Natural killer cell (primary cell): ENCODE measurements at regions not wholly inside any gene's neighbourhood (a gene's known extent, or its start where the extent isn't known, plus 50 kb on each side); places are given as distances from the start of the nearest gene placed in this dataset.
A peak's percentile ranks its signal among the peaks of the same experiment; 100 is the strongest.

Experiments used
- ATAC-seq, 3 donors: fragments of 150-1000 bp in 2 of 3; fragments of 200-7000 bp in 1 of 3; cut with Tn5 transposase; 1 replicate in 1 of 3; 2 replicates in 2 of 3; pipeline ENCODE4 v1.10.0; 2021; ENCODE audit warnings: mild to moderate bottlenecking in 2 of 3, moderate library complexity in 2 of 3
- DNase-seq, 2 donors: peaks; one replicate each; pipeline versions ENCODE4 v3.0.0 to v3.0.0-alpha.2; 2013 to 2021; ENCODE audit warnings: mixed read lengths in 1 of 2
- H3K27ac ChIP-seq: one replicate; pipeline ENCODE4 v1.5.1; 2013; ENCODE audit warnings: mild to moderate bottlenecking, low read length
- H3K27me3 ChIP-seq: one replicate; pipeline ENCODE4 v1.6.1; 2013; ENCODE audit warnings: low read length; ENCODE audit not compliant: control insufficient read depth, insufficient read depth
- H3K36me3 ChIP-seq: one replicate; pipeline ENCODE4 v1.6.1; 2013; ENCODE audit warnings: low read length; ENCODE audit not compliant: control insufficient read depth, insufficient read depth
- H3K4me1 ChIP-seq: one replicate; pipeline ENCODE4 v1.6.1; 2013; ENCODE audit warnings: low read length; ENCODE audit not compliant: control insufficient read depth, insufficient read depth
- H3K4me3 ChIP-seq: one replicate; pipeline ENCODE4 v1.5.1; 2013; ENCODE audit warnings: low read length
- H3K9me3 ChIP-seq: one replicate; pipeline ENCODE4 v1.6.1; 2013; ENCODE audit warnings: low read length; ENCODE audit not compliant: control insufficient read depth, insufficient read depth
- H3K27ac Mint-ChIP-seq, 2 donors: one replicate each; pipeline ENCODE4 v1.8.0; 2022; ENCODE audit warnings: mild to moderate bottlenecking in 2 of 2, mixed read lengths in 2 of 2, moderate library complexity in 1 of 2
- H3K27me3 Mint-ChIP-seq, 2 donors: one replicate each; pipeline ENCODE4 v1.8.0; 2022; ENCODE audit warnings: low read depth in 2 of 2, mixed read lengths in 2 of 2
- H3K36me3 Mint-ChIP-seq: one replicate; pipeline ENCODE4 v1.8.0; 2022; ENCODE audit warnings: mixed read lengths
- H3K4me1 Mint-ChIP-seq, 2 donors: one replicate each; pipeline ENCODE4 v1.8.0; 2022; ENCODE audit warnings: mixed read lengths in 2 of 2
- H3K4me3 Mint-ChIP-seq: one replicate; pipeline ENCODE4 v1.8.0; 2022; ENCODE audit warnings: mild to moderate bottlenecking, moderate library complexity, mixed read lengths
- H3K9me3 Mint-ChIP-seq, 2 donors: one replicate each; pipeline ENCODE4 v1.8.0; 2022; ENCODE audit warnings: mixed read lengths in 2 of 2
- WGBS: methylation state at CpG from one replicate; pipeline ENCODE4 v1.1.7; 2013; ENCODE audit warnings: missing lambda C conversion rate; ENCODE audit not compliant: insufficient coverage; 5-methylcytosine and 5-hydroxymethylcytosine counted together
- intact Hi-C: fragments of 100-400 bp; cut with micrococcal nuclease; formaldehyde crosslinking; loops from one replicate; pipeline ENCODE4 v1.14.2; 2022
- TF ChIP-seq, protein P1 (sequence below): fragments of 200-600 bp; IDR thresholded peaks from one replicate; pipeline ENCODE4 v1.8.0; 2022; ENCODE audit warnings: antibody characterized with exemption

DNA sequence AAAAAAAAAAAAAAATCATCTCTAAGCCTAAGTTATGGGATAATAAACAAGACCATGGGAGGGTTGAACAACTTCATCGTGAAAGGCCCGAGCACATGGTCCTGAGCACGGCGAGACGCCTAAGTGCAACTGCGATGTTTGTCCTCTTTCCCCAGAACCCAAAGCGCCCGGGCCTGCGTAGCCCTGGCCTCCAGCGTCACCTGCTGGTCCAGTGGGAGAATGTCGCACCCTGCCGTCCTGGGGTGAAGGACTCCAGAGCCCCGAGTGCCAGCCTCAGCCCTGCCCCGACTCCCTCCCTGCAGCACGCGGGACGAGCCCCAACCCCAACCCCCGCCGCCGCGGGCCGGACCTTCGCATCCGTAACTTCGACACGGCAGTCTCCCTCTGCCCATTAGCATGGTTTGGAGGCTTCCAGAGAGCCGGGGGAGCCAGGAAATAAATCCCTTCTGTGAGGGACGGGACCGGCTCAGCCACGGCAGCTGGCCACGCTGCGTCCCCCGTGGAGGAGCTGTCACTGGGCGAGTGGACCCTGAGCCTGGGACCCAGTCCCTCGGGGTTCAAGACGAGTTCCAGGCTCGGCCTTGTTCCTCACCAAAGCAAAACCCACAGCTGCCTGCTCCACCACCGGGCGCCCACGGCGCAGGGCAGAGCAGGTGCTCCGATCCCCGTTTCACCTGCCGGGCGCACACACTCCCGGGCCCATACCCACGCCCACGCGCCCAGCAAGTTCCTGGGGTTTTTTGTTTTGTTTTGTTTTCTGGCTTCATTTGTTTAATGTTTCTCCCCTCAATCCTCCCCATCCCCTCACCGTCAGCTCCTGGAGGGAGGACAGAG, 132.5 kb upstream of the HAND1 start:
- DNase-seq (peak in 1 of 2 donors; percentile 64), ATAC-seq (peak; percentile 61 to 80 (median 68))
- Histone ChIP-seq H3K27ac (no peak overlapping the region), H3K36me3 (no peaks in the 10 kb centered on the region), H3K9me3 (no peaks in the 10 kb centered on the region), H3K4me1 (peaks cover 14% of the 10 kb centered on the region), H3K4me3 (no peak overlapping the region), H3K27me3 (peaks cover 26% of the 10 kb centered on the region)
- 1% methylated on average over 49 of the region's 50 CpGs for WGBS
- intact Hi-C loops, result loop anchor here (10.0 kb wide), 1 partner anchor 146 kb away; no protein-coding TSS in a partner anchor
- peaks cover 0 to 9% of the 10 kb centered on the region in 2 donors for H3K4me1 Mint-ChIP-seq
- TF ChIP-seq, protein P1, sequence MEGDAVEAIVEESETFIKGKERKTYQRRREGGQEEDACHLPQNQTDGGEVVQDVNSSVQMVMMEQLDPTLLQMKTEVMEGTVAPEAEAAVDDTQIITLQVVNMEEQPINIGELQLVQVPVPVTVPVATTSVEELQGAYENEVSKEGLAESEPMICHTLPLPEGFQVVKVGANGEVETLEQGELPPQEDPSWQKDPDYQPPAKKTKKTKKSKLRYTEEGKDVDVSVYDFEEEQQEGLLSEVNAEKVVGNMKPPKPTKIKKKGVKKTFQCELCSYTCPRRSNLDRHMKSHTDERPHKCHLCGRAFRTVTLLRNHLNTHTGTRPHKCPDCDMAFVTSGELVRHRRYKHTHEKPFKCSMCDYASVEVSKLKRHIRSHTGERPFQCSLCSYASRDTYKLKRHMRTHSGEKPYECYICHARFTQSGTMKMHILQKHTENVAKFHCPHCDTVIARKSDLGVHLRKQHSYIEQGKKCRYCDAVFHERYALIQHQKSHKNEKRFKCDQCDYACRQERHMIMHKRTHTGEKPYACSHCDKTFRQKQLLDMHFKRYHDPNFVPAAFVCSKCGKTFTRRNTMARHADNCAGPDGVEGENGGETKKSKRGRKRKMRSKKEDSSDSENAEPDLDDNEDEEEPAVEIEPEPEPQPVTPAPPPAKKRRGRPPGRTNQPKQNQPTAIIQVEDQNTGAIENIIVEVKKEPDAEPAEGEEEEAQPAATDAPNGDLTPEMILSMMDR, result peak; percentile 23
- peaks cover 32 to 33% of the 10 kb centered on the region in 2 donors for H3K27me3 Mint-ChIP-seq
- no peak overlapping the region for H3K27ac Mint-ChIP-seq
- no peaks in the 10 kb centered on the region for H3K9me3 Mint-ChIP-seq
- H3K4me3 Mint-ChIP-seq, result no peak overlapping the region
- H3K36me3 Mint-ChIP-seq, result no peaks in the 10 kb centered on the region

DNA sequence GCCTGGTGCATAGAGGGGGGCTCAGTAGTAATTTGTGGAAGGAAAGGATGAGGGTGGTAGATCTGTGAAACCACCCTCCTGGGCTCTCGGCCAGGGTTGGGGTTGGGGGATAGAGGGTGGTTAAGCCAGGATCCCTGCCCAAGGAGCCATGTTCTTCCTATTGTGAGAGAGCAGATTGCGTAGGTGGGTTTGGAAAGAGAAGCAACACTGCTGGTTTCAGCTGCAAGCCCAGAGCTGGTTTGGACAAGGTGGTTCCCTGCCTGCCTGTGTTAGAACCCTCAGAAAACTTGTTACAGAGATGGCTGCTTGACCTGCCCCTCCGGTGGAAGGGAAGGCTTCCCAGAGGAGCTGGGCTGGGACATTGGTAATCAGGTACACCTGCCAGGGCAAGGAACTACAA, 131.2 kb upstream of the HAND1 start:
- Histone ChIP-seq H3K27ac (no peak overlapping the region), H3K4me3 (no peak overlapping the region), H3K9me3 (no peaks in the 10 kb centered on the region), H3K36me3 (no peaks in the 10 kb centered on the region), H3K27me3 (peaks cover 24% of the 10 kb centered on the region), H3K4me1 (peaks cover 14% of the 10 kb centered on the region)
- Mint-ChIP-seq H3K9me3 (no peaks in the 10 kb centered on the region), H3K27ac (no peak overlapping the region), H3K27me3 (peaks cover 37 to 40% of the 10 kb centered on the region in 2 donors), H3K4me1 (peaks cover 2 to 9% of the 10 kb centered on the region in 2 donors), H3K36me3 (no peaks in the 10 kb centered on the region), H3K4me3 (no peak overlapping the region)
- 55% methylated on average over 3 of the region's 3 CpGs for WGBS
- ATAC-seq (no peak), DNase-seq (no peak)
- TF ChIP-seq, protein P1, result no peak
- intact Hi-C loops, result no loop called here

DNA sequence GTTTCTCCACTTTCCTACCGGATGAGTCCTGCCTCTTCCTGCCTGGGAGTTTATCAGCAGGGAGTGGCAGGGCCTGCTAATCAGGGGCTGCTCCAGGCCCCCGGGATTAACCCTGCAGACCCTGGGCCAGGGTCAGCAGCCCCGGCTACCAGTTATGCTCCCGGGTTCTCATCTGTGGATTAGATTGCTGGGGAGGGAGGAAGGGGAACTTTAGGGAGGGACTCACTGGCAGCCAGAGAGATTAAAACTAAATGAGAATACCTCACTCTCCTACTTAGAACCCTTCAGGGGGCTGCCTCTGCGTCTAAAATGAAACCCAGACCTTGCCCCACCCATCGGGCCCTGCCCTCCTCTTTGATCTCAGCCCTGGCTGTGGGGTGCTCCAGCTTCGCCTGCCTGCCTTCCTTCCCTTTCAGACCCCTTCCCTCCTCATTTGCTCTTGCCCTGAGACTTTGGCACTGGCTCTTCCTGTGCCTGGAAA, 130.5 kb upstream of the HAND1 start:
- Mint-ChIP-seq H3K36me3 (no peaks in the 10 kb centered on the region), H3K27me3 (peaks cover 37 to 42% of the 10 kb centered on the region in 2 donors), H3K4me1 (peaks cover 6 to 9% of the 10 kb centered on the region in 2 donors), H3K9me3 (no peaks in the 10 kb centered on the region), H3K4me3 (no peak overlapping the region), H3K27ac (no peak overlapping the region)
- Histone ChIP-seq H3K4me1 (peaks cover 14% of the 10 kb centered on the region), H3K27me3 (peaks cover 24% of the 10 kb centered on the region), H3K4me3 (no peak overlapping the region), H3K9me3 (no peaks in the 10 kb centered on the region), H3K36me3 (no peaks in the 10 kb centered on the region), H3K27ac (no peak overlapping the region)
- ATAC-seq, result no peak
- whole genome bisulfite sequencing, result 53% methylated on average over 5 of the region's 7 CpGs
- intact Hi-C loops, result no loop called here
- TF ChIP-seq, protein P1, result no peak
- no peak for DNase-seq
